HG03066 (cell line): ENCODE measurements at regions not wholly inside any gene's neighbourhood (a gene's known extent, or its start where the extent isn't known, plus 50 kb on each side); places are given as distances from the start of the nearest gene placed in this dataset.

Experiments used
- ATAC-seq: cut with Tn5 transposase; IDR thresholded peaks from one replicate; pipeline ENCODE4 v1.9.1; 2021; ENCODE audit warnings: low read depth; ENCODE audit not compliant: unreplicated experiment

- ATAC-seq: no peak
Observed at GRCh38 chr20:10769700-10770099, 95.9 kb upstream of the JAG1 start.

GRCh38 chr20:10770753-10771152, 97.0 kb upstream of the JAG1 start:
- ATAC-seq: no peak

- no peak for ATAC-seq
Observed at GRCh38 chr20:10771435-10772140, 97.8 kb upstream of the JAG1 start.

DNA sequence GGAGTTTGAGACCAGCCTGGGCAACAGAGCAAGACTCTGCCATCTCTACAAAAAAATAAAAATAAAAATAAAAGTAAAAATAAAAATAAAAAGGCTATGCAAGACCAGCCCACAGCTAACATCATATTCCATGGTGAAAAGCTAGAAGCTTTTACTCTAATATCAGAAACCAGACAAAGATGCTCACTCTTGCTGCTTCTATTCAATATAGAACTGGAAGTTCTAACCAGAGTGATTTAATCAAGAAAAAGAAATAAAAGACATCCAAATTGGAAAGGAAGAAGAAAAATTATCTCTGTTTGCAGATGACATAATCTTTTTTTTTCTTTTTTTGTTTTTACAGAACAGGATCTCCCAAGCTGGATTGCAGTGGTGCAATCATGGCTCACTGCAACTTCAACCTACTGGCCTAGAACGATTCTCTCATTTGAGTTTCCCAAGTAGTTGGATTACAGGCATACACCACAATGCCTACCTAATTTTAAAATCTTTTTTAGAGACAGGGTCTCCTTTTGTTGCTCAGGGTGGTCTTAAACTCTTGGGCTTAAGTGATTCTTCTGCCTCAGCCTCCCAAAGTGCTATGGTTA, 100.7 kb upstream of the JAG1 start:
- ATAC-seq: no peak

DNA sequence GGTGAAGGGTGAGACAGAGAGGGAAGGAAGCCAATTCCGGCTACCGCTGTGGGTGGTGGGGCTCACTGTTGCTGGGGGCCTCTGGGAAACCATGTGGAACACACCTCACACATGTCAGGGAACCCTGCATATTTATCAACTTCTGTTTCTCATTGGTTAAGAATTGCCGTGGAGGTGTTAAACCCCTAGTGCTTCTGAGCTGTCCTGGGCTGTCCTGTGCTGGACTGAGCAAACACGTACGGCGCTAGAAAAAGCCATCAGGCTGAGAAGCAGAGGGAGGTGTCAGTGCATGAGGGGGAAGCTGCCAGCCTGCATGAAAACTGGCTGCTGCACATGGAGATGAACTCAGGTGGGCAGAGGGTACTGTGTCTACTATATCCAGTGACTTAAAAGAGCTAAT, 103.9 kb upstream of the JAG1 start:
- no peak for ATAC-seq

GRCh38 chr20:10779911-10780310, 106.1 kb upstream of the JAG1 start:
- no peak for ATAC-seq

DNA sequence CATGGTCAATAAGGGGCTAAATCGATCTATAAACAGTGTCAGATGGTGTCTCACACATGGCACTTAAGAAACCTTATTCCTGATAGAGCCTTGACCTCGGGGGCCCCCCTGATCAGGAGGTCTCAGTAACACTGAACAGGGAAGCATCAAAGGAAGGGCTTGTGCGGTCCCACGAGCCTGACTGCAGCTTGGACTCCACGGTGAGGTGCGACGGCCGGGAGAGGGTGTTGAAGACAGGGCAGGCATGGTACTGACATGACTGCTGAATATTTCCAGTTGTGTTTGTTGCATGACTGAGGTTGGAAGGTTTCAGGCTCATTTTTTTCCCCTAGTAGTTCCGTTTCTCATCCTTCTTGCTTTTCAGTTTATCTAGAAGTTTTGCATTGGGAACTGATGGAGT, 107.1 kb upstream of the JAG1 start:
- ATAC-seq: no peak

DNA sequence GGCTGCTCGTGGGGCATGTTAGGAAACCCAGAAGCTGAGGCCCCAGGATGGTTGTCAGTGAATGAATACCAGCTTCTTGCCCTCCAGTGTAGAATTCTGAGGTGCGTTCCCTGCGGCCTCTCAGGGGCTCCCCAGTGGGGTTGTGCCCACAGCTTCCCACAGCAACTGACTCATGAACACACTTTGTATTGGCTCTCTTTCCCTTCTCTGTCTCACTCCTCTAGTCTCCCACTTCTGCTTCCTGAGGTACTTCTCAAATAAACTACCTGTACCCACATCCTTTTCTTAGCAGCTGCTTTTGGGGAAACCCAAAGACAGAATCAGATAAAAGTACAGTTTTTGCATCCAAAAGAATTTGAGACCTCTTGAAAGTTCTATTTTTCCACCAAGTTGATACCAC, 107.7 kb upstream of the JAG1 start:
- ATAC-seq: no peak

GRCh38 chr20:10783707-10784553, 110.1 kb upstream of the JAG1 start:
- ATAC-seq: no peak

DNA sequence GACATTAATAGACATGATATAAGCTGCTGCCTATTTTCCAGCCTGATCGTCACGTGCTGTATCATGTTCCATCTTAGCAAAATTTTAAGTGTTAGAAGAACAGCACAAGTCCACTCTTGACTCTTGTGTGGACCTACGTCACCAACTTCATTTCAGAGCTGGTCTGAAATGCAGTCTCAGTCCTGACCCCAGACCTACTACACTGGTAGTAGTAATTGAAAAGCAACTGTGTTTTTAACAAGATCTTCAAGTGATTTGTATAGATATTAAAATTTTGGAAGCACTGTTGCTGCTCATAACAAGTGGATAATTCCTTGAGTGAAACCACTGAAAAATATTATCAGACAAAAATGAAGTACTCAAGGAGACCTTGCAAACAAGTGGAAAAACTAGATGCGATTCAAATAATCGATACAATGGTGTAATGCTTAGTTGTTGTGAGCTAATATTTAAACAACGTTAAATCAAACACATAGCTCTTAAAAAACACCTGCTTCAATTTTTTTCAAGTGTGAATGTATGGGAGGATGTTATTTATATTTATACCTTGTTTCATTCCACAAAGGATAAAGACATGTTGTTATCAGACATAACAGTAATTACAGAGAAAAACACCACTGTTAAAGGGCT, 110.9 kb upstream of the JAG1 start:
- no peak for ATAC-seq

DNA sequence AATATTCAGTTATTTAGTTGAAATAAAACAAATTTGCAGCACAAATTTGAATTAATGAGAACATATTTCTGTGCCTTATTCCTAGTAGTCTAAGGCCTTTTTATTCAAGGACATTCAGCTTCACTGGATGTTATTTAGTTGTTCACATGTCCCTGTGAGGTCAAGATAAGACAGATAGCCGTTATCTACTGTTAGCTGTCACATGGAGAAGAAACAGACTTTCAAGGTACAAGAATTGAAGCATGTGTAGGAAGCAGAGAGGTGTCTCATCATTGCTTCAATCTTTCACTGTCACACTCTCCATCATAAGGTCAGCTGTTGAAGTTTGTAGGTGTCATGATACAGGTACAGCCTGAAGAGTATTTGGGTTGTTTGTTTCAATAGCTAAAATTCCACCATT, 112.9 kb upstream of the JAG1 start:
- ATAC-seq: no peak

GRCh38 chr20:10788055-10788454, 114.3 kb upstream of the JAG1 start:
- no peak for ATAC-seq

GRCh38 chr20:10788877-10789276, 115.1 kb upstream of the JAG1 start:
- no peak for ATAC-seq

GRCh38 chr20:10789386-10789785, 115.6 kb upstream of the JAG1 start:
- no peak for ATAC-seq

DNA sequence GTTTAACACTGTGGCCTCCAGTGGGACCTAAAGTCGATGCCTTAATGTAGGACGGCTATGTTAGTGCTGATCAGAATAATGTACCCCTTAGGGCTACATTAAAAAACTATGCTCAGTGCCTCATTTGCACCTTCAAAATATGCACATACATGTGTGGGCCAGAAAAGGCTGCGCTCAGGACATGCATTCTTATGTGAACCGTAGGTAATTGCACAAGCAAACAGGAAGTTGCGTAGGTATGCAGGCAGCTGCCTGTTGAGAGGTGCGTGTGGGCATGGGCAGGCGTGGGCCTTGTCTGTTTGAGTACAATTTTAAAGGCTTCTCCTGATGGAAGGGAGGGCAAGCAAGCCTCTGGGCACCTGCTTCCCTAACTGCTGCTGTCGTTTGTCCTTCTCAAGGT, 116.2 kb upstream of the JAG1 start:
- no peak for ATAC-seq

- no peak for ATAC-seq
Observed at GRCh38 chr20:10792291-10792690, 118.5 kb upstream of the JAG1 start.

GRCh38 chr20:10793766-10794165, 120.0 kb upstream of the JAG1 start:
- no peak for ATAC-seq

DNA sequence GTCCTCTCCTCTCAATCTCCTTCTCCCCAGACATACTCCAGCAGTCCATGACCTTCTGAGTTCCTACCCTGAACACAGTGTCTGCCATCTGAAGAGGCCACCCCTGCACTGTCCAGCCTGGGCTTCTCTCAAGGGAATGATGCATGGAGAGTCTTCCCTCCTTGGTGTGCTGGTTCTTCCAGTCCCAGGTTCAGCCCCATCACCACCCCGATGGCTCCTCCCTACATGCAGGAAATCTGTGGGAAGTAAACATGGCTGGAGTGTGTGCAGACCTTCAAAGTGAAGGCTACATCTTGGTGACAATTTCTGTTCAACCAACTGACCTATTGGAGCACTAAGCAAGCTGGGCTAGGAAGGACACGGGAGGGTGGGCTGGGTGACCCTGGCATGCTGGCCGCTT, 121.0 kb upstream of the JAG1 start:
- no peak for ATAC-seq

- no peak for ATAC-seq
Observed at GRCh38 chr20:10795286-10796026, 121.7 kb upstream of the JAG1 start.

DNA sequence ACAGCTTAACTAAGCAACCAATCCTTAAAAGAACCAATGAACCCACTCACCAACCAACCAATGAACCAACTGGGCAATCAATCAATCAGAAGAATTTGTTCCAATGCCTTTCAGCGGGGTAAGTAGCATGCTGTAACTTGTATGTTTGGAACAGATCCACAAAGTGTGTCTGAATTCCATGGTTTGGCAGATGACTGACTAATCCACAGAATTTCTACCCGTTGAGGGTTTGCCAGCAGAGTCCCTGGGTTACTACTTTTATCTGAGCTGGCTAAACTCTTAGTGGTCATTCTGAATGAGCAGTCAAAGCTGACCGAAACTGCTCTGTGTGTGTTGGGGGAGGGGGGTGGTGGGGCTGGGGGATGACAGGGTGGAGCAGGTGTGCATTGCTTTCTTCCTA, 125.0 kb upstream of the JAG1 start:
- no peak for ATAC-seq

DNA sequence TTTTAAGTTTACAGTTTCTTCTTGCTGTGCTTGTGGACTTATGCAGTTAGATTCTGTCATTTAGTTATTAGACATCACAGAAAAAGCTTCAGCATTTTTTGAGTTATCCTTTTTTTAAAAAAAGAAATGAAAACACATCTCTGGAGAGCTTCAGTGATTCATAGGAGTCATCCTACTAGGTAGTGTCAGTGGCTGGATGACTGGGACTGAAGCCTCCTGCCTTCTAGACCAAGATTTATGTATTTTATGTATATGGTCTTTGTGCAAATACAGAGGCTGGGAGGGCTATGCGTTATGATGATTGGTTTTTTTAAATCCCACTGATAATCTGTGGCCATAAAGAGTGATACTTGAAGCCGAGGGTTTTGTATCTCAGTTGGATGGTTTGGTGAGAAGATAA, 125.9 kb upstream of the JAG1 start:
- no peak for ATAC-seq
